Duodenal mucosa (tissue), 2 donors: ENCODE measurements at regions not wholly inside any gene's neighbourhood (a gene's known extent, or its start where the extent isn't known, plus 50 kb on each side); places are given as distances from the start of the nearest gene placed in this dataset.

Experiments used
- H3K27ac ChIP-seq: one replicate; pipeline ENCODE4 v1.7.0; 2013; ENCODE audit warnings: low read depth, low read length
- H3K27me3 ChIP-seq, 2 donors: one replicate each; pipeline ENCODE4 v1.7.0; 2013; ENCODE audit warnings: low read length in 2 of 2, control low read depth in 1 of 2; ENCODE audit not compliant: insufficient read depth in 2 of 2, control insufficient read depth in 1 of 2
- H3K36me3 ChIP-seq, 2 donors: one replicate each; pipeline ENCODE4 v1.7.0; 2013; ENCODE audit warnings: low read length in 2 of 2, control low read depth in 1 of 2; ENCODE audit not compliant: insufficient read depth in 2 of 2, control insufficient read depth in 1 of 2
- H3K4me1 ChIP-seq, 2 donors: one replicate each; pipeline ENCODE4 v1.7.0; 2013; ENCODE audit warnings: low read length in 2 of 2, control low read depth in 1 of 2; ENCODE audit not compliant: insufficient read depth in 2 of 2, control insufficient read depth in 1 of 2
- H3K4me3 ChIP-seq, 2 donors: one replicate each; pipeline ENCODE4 v1.7.0; 2013; ENCODE audit warnings: low read length in 2 of 2, low read depth in 1 of 2
- H3K9ac ChIP-seq, 2 donors: one replicate each; pipeline ENCODE4 v1.7.0; 2013; ENCODE audit warnings: low read length in 2 of 2, low read depth in 1 of 2
- H3K9me3 ChIP-seq, 2 donors: one replicate each; pipeline ENCODE4 v1.7.0; 2013; ENCODE audit warnings: low read length in 2 of 2, control low read depth in 1 of 2; ENCODE audit not compliant: control insufficient read depth in 1 of 2

GRCh38 chr7:131869986-131870385 lies 313.6 kb upstream of the PODXL start:
- Histone ChIP-seq H3K36me3 (no peaks in the 10 kb centered on the region), H3K27me3 (no peaks in the 10 kb centered on the region), H3K4me3 (no peak overlapping the region), H3K4me1 (no peaks in the 10 kb centered on the region), H3K9me3 (no peaks in the 10 kb centered on the region), H3K27ac (no peak overlapping the region), H3K9ac (no peak overlapping the region)

- H3K36me3 ChIP-seq: no peaks in the 10 kb centered on the region
- H3K4me3 ChIP-seq: no peak overlapping the region
- H3K9me3 ChIP-seq: no peaks in the 10 kb centered on the region
- no peak overlapping the region for H3K27ac ChIP-seq
- no peaks in the 10 kb centered on the region for H3K4me1 ChIP-seq
- no peaks in the 10 kb centered on the region for H3K27me3 ChIP-seq
- no peak overlapping the region for H3K9ac ChIP-seq
These were observed 312.9 kb upstream of the PODXL start for GRCh38 chr7:131869169-131869844.

- Histone ChIP-seq H3K36me3 (no peaks in the 10 kb centered on the region), H3K9me3 (no peaks in the 10 kb centered on the region), H3K4me1 (peaks cover 0 to under 1% of the 10 kb centered on the region in 2 donors), H3K9ac (no peak overlapping the region), H3K4me3 (no peak overlapping the region), H3K27ac (no peak overlapping the region), H3K27me3 (no peaks in the 10 kb centered on the region)
These were observed 311.0 kb upstream of the PODXL start for GRCh38 chr7:131867461-131867860.

GRCh38 chr7:131865911-131866310 lies 309.5 kb upstream of the PODXL start:
- no peaks in the 10 kb centered on the region for H3K27me3 ChIP-seq
- H3K9ac ChIP-seq: no peak overlapping the region
- no peaks in the 10 kb centered on the region for H3K9me3 ChIP-seq
- peaks cover 0 to 2% of the 10 kb centered on the region in 2 donors for H3K4me1 ChIP-seq
- H3K4me3 ChIP-seq: no peak overlapping the region
- H3K36me3 ChIP-seq: no peaks in the 10 kb centered on the region
- H3K27ac ChIP-seq: no peak overlapping the region

GRCh38 chr7:131861620-131862346 lies 305.4 kb upstream of the PODXL start:
- Histone ChIP-seq H3K9ac (no peak overlapping the region), H3K4me1 (peaks cover 0 to 2% of the 10 kb centered on the region in 2 donors), H3K4me3 (no peak overlapping the region), H3K9me3 (no peaks in the 10 kb centered on the region), H3K27ac (no peak overlapping the region), H3K27me3 (no peaks in the 10 kb centered on the region), H3K36me3 (no peaks in the 10 kb centered on the region)

GRCh38 chr7:131859147-131859821 lies 302.9 kb upstream of the PODXL start:
- H3K27ac ChIP-seq: no peak overlapping the region
- H3K9me3 ChIP-seq: peaks cover 3 to 8% of the 10 kb centered on the region in 2 donors
- no peaks in the 10 kb centered on the region for H3K36me3 ChIP-seq
- H3K27me3 ChIP-seq: no peaks in the 10 kb centered on the region
- no peak overlapping the region for H3K9ac ChIP-seq
- H3K4me3 ChIP-seq: no peak overlapping the region
- H3K4me1 ChIP-seq: peaks cover 0 to 2% of the 10 kb centered on the region in 2 donors

- Histone ChIP-seq H3K9ac (no peak overlapping the region), H3K4me3 (no peak overlapping the region), H3K27me3 (no peaks in the 10 kb centered on the region), H3K27ac (no peak overlapping the region), H3K9me3 (peaks cover 3 to 8% of the 10 kb centered on the region in 2 donors), H3K4me1 (peaks cover 0 to 2% of the 10 kb centered on the region in 2 donors), H3K36me3 (no peaks in the 10 kb centered on the region)
These were observed 302.2 kb upstream of the PODXL start for GRCh38 chr7:131858611-131859010.

GRCh38 chr7:131849472-131849871 lies 293.0 kb upstream of the PODXL start:
- H3K27ac ChIP-seq: no peak overlapping the region

GRCh38 chr7:131848033-131848432 lies 291.6 kb upstream of the PODXL start:
- H3K27me3 ChIP-seq: peaks cover 0 to 10% of the 10 kb centered on the region in 2 donors
- H3K27ac ChIP-seq: no peak overlapping the region
- H3K9me3 ChIP-seq: no peaks in the 10 kb centered on the region
- H3K4me3 ChIP-seq: no peak overlapping the region
- peaks cover 0 to 6% of the 10 kb centered on the region in 2 donors for H3K4me1 ChIP-seq
- H3K9ac ChIP-seq: no peak overlapping the region
- no peaks in the 10 kb centered on the region for H3K36me3 ChIP-seq

More at GRCh38 chr7:131849472-131849871, 293.0 kb upstream of the PODXL start:
- peaks cover 0 to under 1% of the 10 kb centered on the region in 2 donors for H3K27me3 ChIP-seq
- H3K9me3 ChIP-seq: peaks cover under 1 to 2% of the 10 kb centered on the region in 2 donors
- no peak overlapping the region for H3K4me3 ChIP-seq
- peaks cover 0 to under 1% of the 10 kb centered on the region in 2 donors for H3K4me1 ChIP-seq
- no peak overlapping the region for H3K9ac ChIP-seq
- H3K36me3 ChIP-seq: no peaks in the 10 kb centered on the region
